WTC11 (cell line): ENCODE measurements at regions not wholly inside any gene's neighbourhood (a gene's known extent, or its start where the extent isn't known, plus 50 kb on each side); places are given as distances from the start of the nearest gene placed in this dataset.

ENCODE experiments used
- ATAC-seq: fragments of 200-7000 bp; cut with Tn5 transposase; 2 replicates; pipeline ENCODE4 v1.10.0; 2021; ENCODE audit warnings: mild to moderate bottlenecking, moderate library complexity
- CTCF ChIA-PET: fragments of 300-600 bp; sonication (Branson Sonifier 250); formaldehyde crosslinking; loops from one replicate; lab custom pipeline; 2021; ENCODE audit warnings: antibody characterized with exemption; lab: Charles Lee
- POLR2A ChIA-PET: fragments of 350-600 bp; sonication (Branson Sonifier 250); formaldehyde crosslinking; loops from one replicate; lab custom pipeline; 2021; ENCODE audit warnings: antibody characterized with exemption; lab: Charles Lee
- DNase-seq: peaks from one replicate; pipeline ENCODE4 v3.0.0; 2021; ENCODE audit warnings: low spot score
- H3K27ac Mint-ChIP-seq: 2 replicates; pipeline ENCODE4 v1.8.0; 2021; ENCODE audit warnings: mixed read lengths
- H3K27me3 Mint-ChIP-seq: 2 replicates; pipeline ENCODE4 v1.8.0; 2021; ENCODE audit warnings: low read depth, mild to moderate bottlenecking, moderate library complexity, mixed read lengths
- H3K36me3 Mint-ChIP-seq: 2 replicates; pipeline ENCODE4 v1.8.0; 2021; ENCODE audit warnings: mixed read lengths
- H3K4me1 Mint-ChIP-seq: 2 replicates; pipeline ENCODE4 v1.8.0; 2022; ENCODE audit warnings: mixed read lengths
- H3K4me3 Mint-ChIP-seq: 2 replicates; pipeline ENCODE4 v1.8.0; 2021; ENCODE audit warnings: mild to moderate bottlenecking, moderate library complexity, mixed read lengths
- H3K9me3 Mint-ChIP-seq: 2 replicates; pipeline ENCODE4 v1.8.0; 2021; ENCODE audit warnings: mixed read lengths
- AFF4 ChIP-seq: sonication (generic); formaldehyde crosslinking; IDR thresholded peaks from 2 replicates; pipeline ENCODE4 v1.8.1; 2023; ENCODE audit warnings: mild to moderate bottlenecking, missing genetic modification reagents, borderline replicate concordance
- E2F5 ChIP-seq: sonication (generic); formaldehyde crosslinking; IDR thresholded peaks from 2 replicates; pipeline ENCODE4 v1.8.1; 2022; ENCODE audit warnings: mild to moderate bottlenecking, moderate library complexity, missing genetic modification reagents
- ELF4 ChIP-seq: sonication (generic); formaldehyde crosslinking; IDR thresholded peaks from 2 replicates; pipeline ENCODE4 v1.8.1; 2022; ENCODE audit warnings: low read depth, mild to moderate bottlenecking, moderate library complexity, missing genetic modification reagents
- EMX1 ChIP-seq: fragments of 250-450 bp; sonication (Bioruptor Pico); IDR thresholded peaks from 2 replicates; pipeline ENCODE4 v1.8.0; 2021; ENCODE audit warnings: mild to moderate bottlenecking
- ESRRA ChIP-seq: sonication (generic); formaldehyde crosslinking; IDR thresholded peaks from 2 replicates; pipeline ENCODE4 v1.8.1; 2022; ENCODE audit warnings: mild to moderate bottlenecking, missing genetic modification reagents, borderline replicate concordance
- FOXJ3 ChIP-seq: sonication (generic); formaldehyde crosslinking; IDR thresholded peaks from 2 replicates; pipeline ENCODE4 v1.9.0; 2021; ENCODE audit warnings: missing genetic modification reagents, mild to moderate bottlenecking, borderline replicate concordance
- FOXP1 ChIP-seq: sonication (generic); formaldehyde crosslinking; IDR thresholded peaks from 2 replicates; pipeline ENCODE4 v1.8.0; 2022; ENCODE audit warnings: missing genetic modification reagents, mild to moderate bottlenecking, moderate library complexity, borderline replicate concordance
- IRF1 ChIP-seq: sonication (generic); formaldehyde crosslinking; IDR thresholded peaks from 2 replicates; pipeline ENCODE4 v1.8.0; 2023; ENCODE audit warnings: missing genetic modification reagents
- JAZF1 ChIP-seq: fragments of 250-450 bp; sonication (Bioruptor Pico); IDR thresholded peaks from 2 replicates; pipeline ENCODE4 v1.9.0; 2021; ENCODE audit warnings: moderate library complexity, mild to moderate bottlenecking, inconsistent platforms
- MAX ChIP-seq: sonication (generic); formaldehyde crosslinking; IDR thresholded peaks from 2 replicates; pipeline ENCODE4 v1.8.0; 2022; ENCODE audit warnings: mild to moderate bottlenecking, missing genetic modification reagents
- MLX ChIP-seq: sonication (generic); formaldehyde crosslinking; IDR thresholded peaks from 2 replicates; pipeline ENCODE4 v1.8.1; 2023; ENCODE audit warnings: mild to moderate bottlenecking, missing genetic modification reagents, moderate library complexity
- NR3C1 ChIP-seq: sonication (generic); formaldehyde crosslinking; conservative IDR thresholded peaks from 2 replicates; pipeline ENCODE4 v1.8.1; 2023; ENCODE audit warnings: low read depth, mild to moderate bottlenecking, missing genetic modification reagents
- RELA ChIP-seq: sonication (generic); formaldehyde crosslinking; IDR thresholded peaks from 2 replicates; pipeline ENCODE4 v1.8.1; 2022; ENCODE audit warnings: missing genetic modification reagents, mild to moderate bottlenecking, borderline replicate concordance
- RORB ChIP-seq: fragments of 250-450 bp; sonication (Bioruptor Pico); IDR thresholded peaks from 2 replicates; pipeline ENCODE4 v1.9.0; 2021; ENCODE audit warnings: mild to moderate bottlenecking
- SMAD3 ChIP-seq: sonication (generic); formaldehyde crosslinking; IDR thresholded peaks from 2 replicates; pipeline ENCODE4 v1.8.0; 2022; ENCODE audit warnings: missing genetic modification reagents, mild to moderate bottlenecking, borderline replicate concordance
- SOX15 ChIP-seq: fragments of 250-450 bp; sonication (Bioruptor Pico); IDR thresholded peaks from 2 replicates; pipeline ENCODE4 v1.9.0; 2021; ENCODE audit warnings: mild to moderate bottlenecking
- TCF7 ChIP-seq: sonication (generic); formaldehyde crosslinking; IDR thresholded peaks from 2 replicates; pipeline ENCODE4 v1.8.0; 2022; ENCODE audit warnings: mild to moderate bottlenecking, low read depth, missing genetic modification reagents, moderate library complexity
- TEAD4 ChIP-seq: sonication (generic); formaldehyde crosslinking; IDR thresholded peaks from 2 replicates; pipeline ENCODE4 v1.8.0; 2022; ENCODE audit warnings: mild to moderate bottlenecking, missing genetic modification reagents
- TP53 ChIP-seq: sonication (generic); formaldehyde crosslinking; IDR thresholded peaks from 2 replicates; pipeline ENCODE4 v1.8.1; 2023; ENCODE audit warnings: mild to moderate bottlenecking, missing genetic modification reagents
- ZMAT4 ChIP-seq: fragments of 250-450 bp; sonication (Bioruptor Pico); IDR thresholded peaks from 2 replicates; pipeline ENCODE4 v1.9.0; 2021; ENCODE audit warnings: mild to moderate bottlenecking
- ZNF263 ChIP-seq: sonication (generic); formaldehyde crosslinking; IDR thresholded peaks from 2 replicates; pipeline ENCODE4 v1.8.1; 2022; ENCODE audit warnings: low read depth, mild to moderate bottlenecking, moderate library complexity, missing genetic modification reagents
- ZNF425 ChIP-seq: fragments of 250-450 bp; sonication (Bioruptor Pico); conservative IDR thresholded peaks from 2 replicates; pipeline ENCODE4 v1.9.0; 2021; ENCODE audit warnings: mild to moderate bottlenecking
- ZNF512 ChIP-seq: sonication (generic); formaldehyde crosslinking; IDR thresholded peaks from 2 replicates; pipeline ENCODE4 v1.8.1; 2022; ENCODE audit warnings: missing genetic modification reagents, borderline replicate concordance

- Mint-ChIP-seq H3K36me3 (peaks cover 7% of the 10 kb centered on the region), H3K4me1 (peaks cover 2% of the 10 kb centered on the region), H3K27ac (no peak overlapping the region), H3K4me3 (no peak overlapping the region), H3K27me3 (peaks cover 3% of the 10 kb centered on the region; the same call in 1 of the 2 replicates), H3K9me3 (peaks cover 20% of the 10 kb centered on the region)
- ATAC-seq: no peak
- CTCF ChIA-PET: no interaction called here
- no peak for DNase-seq
- TF ChIP-seq MLX (no peak), EMX1 (CRISPR knock-in tag) (no peak), ELF4 (CRISPR knock-in tag) (no peak), TEAD4 (CRISPR knock-in tag) (no peak), JAZF1 (CRISPR knock-in tag) (no peak), FOXP1 (CRISPR knock-in tag) (no peak), RORB (CRISPR knock-in tag) (no peak), SOX15 (no peak), ZNF425 (CRISPR knock-in tag) (no peak), ZNF512 (CRISPR knock-in tag) (no peak), NR3C1 (CRISPR knock-in tag) (no peak), SMAD3 (no peak), TCF7 (CRISPR knock-in tag) (no peak), MAX (CRISPR knock-in tag) (no peak), E2F5 (CRISPR knock-in tag) (no peak), FOXJ3 (CRISPR knock-in tag) (no peak), AFF4 (CRISPR knock-in tag) (no peak)
- POLR2A ChIA-PET: no interaction called here
These were observed 115.4 kb downstream of the AXIN2 start for GRCh38 chr17:65446043-65446442.

- POLR2A ChIA-PET: no interaction called here
- H3K27me3 Mint-ChIP-seq: no peaks in the 10 kb centered on the region; the same call in 1 of the 2 replicates
- CTCF ChIA-PET: interaction anchor here (1.9 kb wide), 1 partner anchor 150 kb away, joined by 8 read pairs; no protein-coding TSS in a partner anchor
- ATAC-seq (no peak), DNase-seq (no peak)
- no peak overlapping the region for H3K4me3 Mint-ChIP-seq
- no peak overlapping the region for H3K27ac Mint-ChIP-seq
- no peaks in the 10 kb centered on the region for H3K36me3 Mint-ChIP-seq
- peaks cover 9% of the 10 kb centered on the region for H3K9me3 Mint-ChIP-seq
- peaks cover 8% of the 10 kb centered on the region for H3K4me1 Mint-ChIP-seq
- TF ChIP-seq ZNF263 (CRISPR knock-in tag): no peak
- no peak for TF ChIP-seq IRF1 (CRISPR knock-in tag)
- no peak for TF ChIP-seq ZMAT4
- no peak for TF ChIP-seq ESRRA (CRISPR knock-in tag)
- no peak for TF ChIP-seq TP53 (CRISPR knock-in tag)
- TF ChIP-seq RELA: no peak
- no peak for TF ChIP-seq ZNF425 (CRISPR knock-in tag)
These were observed 117.4 kb downstream of the AXIN2 start for GRCh38 chr17:65444049-65444448.
